NB4 (cell line): ENCODE measurements at regions not wholly inside any gene's neighbourhood (a gene's known extent, or its start where the extent isn't known, plus 50 kb on each side); places are given as distances from the start of the nearest gene placed in this dataset.

ENCODE experiments used
- DNase-seq: peaks from one replicate; pipeline ENCODE4 v3.0.0; 2010; ENCODE audit warnings: low read depth
- H3K4me3 ChIP-seq: one replicate; pipeline ENCODE4 v1.5.1; 2011; ENCODE audit warnings: mild to moderate bottlenecking, low read depth, low read length, moderate library complexity
- MYC ChIP-seq: IDR thresholded peaks from 2 replicates; pipeline ENCODE4 v1.6.1; 2011; ENCODE audit warnings: low read depth, low read length
- POLR2A ChIP-seq: IDR thresholded peaks from 2 replicates; pipeline ENCODE4 v1.6.1; 2011; ENCODE audit warnings: mild to moderate bottlenecking; ENCODE audit not compliant: insufficient read length; ENCODE audit errors: extremely low read depth
- TF ChIP-seq, protein P1 (sequence below): IDR thresholded peaks from one replicate; pipeline ENCODE4 v1.5.1; 2012; ENCODE audit warnings: low read depth, low read length
- TF ChIP-seq, protein P2 (sequence below): IDR thresholded peaks from 2 replicates; pipeline ENCODE4 v1.6.1; 2011; ENCODE audit warnings: low read depth, low read length

DNA sequence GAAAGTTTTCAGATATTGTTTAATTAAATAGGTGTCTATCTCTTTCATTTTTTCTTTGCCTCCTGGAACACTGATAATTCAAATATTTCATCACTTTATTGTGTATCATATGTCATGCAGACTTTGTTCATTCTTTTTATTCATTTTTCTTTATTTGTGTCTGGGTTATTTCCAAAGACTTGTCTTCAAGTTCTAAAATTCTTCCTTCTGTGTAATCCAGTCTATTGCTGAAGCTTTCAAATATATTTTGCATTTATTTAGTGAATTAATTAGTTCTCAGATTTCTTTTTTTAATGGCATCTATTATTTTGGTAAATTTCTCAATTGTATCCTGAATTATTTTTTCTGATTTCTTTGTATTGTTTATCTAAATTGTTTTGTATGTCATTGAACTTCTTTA, 70.1 kb downstream of the ZNF330 start:
- TF ChIP-seq POLR2A: no peak
- no peak for TF ChIP-seq MYC
- no peak for DNase-seq
- H3K4me3 ChIP-seq: no peak overlapping the region

DNA sequence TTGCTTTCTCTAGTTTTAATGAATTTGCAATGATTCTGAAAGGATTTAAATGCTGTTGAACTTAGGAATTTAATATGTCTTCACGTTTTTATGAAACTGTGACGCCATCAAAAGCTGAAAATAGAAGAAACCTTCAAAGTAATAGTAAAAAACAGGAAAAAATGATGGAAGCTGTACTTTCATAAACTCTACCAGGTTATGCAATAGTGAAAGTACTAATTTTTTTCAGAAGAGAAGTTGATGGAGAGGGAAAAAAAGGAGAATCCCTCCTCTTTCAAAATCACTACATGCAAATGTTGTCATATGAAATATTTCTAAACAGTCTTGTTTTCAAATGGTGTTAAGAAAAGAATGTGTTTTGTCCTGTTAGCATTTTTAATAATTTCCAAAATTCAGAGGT, 73.6 kb downstream of the ZNF330 start:
- no peak for DNase-seq
- TF ChIP-seq POLR2A: no peak
- TF ChIP-seq MYC: no peak
- TF ChIP-seq, protein P1, sequence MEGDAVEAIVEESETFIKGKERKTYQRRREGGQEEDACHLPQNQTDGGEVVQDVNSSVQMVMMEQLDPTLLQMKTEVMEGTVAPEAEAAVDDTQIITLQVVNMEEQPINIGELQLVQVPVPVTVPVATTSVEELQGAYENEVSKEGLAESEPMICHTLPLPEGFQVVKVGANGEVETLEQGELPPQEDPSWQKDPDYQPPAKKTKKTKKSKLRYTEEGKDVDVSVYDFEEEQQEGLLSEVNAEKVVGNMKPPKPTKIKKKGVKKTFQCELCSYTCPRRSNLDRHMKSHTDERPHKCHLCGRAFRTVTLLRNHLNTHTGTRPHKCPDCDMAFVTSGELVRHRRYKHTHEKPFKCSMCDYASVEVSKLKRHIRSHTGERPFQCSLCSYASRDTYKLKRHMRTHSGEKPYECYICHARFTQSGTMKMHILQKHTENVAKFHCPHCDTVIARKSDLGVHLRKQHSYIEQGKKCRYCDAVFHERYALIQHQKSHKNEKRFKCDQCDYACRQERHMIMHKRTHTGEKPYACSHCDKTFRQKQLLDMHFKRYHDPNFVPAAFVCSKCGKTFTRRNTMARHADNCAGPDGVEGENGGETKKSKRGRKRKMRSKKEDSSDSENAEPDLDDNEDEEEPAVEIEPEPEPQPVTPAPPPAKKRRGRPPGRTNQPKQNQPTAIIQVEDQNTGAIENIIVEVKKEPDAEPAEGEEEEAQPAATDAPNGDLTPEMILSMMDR: no peak
- TF ChIP-seq, protein P2, sequence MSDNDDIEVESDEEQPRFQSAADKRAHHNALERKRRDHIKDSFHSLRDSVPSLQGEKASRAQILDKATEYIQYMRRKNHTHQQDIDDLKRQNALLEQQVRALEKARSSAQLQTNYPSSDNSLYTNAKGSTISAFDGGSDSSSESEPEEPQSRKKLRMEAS: no peak
- no peak overlapping the region for H3K4me3 ChIP-seq

DNA sequence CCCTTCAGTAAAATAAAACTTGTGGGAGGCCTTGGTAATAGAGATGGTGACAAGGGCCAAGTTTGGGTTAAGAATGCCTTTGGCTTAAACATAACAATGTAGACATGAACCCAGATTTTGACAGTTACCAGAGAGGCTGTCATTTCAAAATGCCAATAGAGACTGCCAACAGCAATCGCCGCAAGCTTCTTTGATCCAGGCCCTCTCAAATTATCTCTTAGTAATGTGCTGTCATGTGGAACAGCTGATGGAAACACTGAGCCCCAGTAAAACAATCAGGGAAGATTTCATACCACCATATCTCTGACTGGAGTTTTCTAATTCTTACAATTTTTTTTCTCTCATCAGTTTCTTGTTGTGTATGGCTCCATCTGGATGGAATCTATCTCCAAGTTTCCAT, 80.5 kb downstream of the ZNF330 start:
- no peak for DNase-seq

DNA sequence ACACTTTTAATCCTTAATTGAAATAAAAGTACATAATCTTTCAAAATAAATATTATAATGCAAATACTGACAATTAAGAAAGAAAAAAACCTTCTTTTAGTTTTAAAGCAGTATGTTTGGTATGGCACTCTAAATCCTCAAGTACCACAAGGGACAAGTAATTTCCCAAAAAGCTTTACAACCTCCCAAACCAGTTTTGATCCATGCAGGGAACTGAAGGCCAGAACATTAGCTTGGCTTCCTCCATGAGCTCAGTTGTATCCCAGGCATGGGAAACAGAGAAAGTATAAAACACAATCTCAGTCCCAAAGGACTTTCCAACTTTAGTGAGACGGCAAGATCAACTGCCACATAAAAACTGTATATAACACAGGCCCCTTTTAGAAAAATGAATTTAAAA, 82.2 kb downstream of the ZNF330 start:
- no peak for DNase-seq
- TF ChIP-seq MYC (no peak), POLR2A (no peak)
- TF ChIP-seq, protein P2: no peak
- TF ChIP-seq, protein P1: no peak
- no peak overlapping the region for H3K4me3 ChIP-seq

More for the DNA sequence above, 80.5 kb downstream of the ZNF330 start:
- H3K4me3 ChIP-seq: no peak overlapping the region
- TF ChIP-seq POLR2A: no peak
- no peak for TF ChIP-seq MYC
- TF ChIP-seq, protein P1: no peak
- TF ChIP-seq, protein P2: no peak

DNA sequence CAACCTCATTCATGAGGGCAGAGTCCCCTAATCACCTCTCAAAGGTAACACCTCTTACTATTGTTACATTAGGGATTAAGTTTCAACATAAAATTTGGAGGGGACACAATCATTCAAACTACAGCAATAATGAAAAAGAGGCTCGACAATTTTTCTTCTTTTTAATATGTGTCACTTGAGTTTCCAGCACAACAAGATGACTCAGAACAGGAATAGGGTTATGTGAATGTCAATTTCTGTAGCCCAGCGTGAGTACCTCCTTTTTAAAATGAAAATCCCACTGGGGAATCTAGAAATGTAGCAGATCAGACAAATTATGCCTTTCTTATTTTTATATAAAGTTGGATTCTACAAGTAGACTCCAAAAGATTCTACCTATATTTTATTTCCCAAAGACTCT, 83.7 kb downstream of the ZNF330 start:
- TF ChIP-seq, protein P2: no peak
- TF ChIP-seq POLR2A (no peak), MYC (no peak)
- TF ChIP-seq, protein P1: no peak
- no peak for DNase-seq
- H3K4me3 ChIP-seq: no peak overlapping the region

DNA sequence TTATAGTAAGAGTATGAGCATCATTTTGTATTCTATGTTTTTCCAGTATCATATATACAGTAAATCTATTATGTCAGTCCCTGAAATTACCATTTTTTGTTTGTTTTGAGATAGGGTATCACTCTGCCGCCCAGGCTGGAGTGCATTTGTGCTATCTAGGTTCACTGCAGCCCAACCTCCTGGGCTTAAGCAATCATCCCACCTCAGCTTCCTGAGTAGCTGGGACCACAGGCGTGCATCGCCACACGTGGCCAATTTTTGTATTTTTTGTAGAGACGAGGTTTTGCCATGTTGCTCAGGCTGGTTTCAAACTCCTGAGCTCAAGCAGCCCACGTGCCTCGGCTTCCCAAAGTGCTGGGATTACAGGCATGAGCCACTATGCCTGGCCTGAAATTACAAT, 85.6 kb downstream of the ZNF330 start:
- DNase-seq: peak; percentile 7
- no peak for TF ChIP-seq MYC
- TF ChIP-seq POLR2A: no peak
- TF ChIP-seq, protein P2: no peak
- TF ChIP-seq, protein P1: no peak
- no peak overlapping the region for H3K4me3 ChIP-seq
